ENCODE measurements at regions not wholly inside any gene's neighbourhood (a gene's known extent, or its start where the extent isn't known, plus 50 kb on each side); places are given as distances from the start of the nearest gene placed in this dataset.
"Not testable (repeated sequence)": the region's sequence is repeated elsewhere in the genome, so short reads cannot be mapped to it uniquely, and the experiment has no call there.

DNA sequence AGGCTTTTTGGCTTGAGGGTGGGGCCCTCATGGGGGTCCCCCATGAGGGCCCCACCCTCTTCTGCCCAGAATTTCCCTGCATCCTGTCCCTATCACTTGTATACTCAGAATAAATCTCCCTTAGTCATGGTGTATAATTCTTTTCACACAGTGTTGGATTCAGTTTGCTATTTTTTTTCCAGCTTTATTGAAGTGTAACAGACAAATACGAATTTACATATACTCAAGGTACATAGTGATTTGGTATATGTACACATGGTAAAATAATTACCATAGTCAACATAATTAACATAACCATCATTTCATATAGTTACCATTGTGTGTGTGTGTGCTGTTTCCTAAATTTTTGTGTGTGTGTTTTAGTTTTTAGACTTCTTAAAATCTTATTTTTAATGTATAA is 289.4 kb downstream of the CNTNAP3B start:
- not testable (repeated sequence) for DNase-seq

DNA sequence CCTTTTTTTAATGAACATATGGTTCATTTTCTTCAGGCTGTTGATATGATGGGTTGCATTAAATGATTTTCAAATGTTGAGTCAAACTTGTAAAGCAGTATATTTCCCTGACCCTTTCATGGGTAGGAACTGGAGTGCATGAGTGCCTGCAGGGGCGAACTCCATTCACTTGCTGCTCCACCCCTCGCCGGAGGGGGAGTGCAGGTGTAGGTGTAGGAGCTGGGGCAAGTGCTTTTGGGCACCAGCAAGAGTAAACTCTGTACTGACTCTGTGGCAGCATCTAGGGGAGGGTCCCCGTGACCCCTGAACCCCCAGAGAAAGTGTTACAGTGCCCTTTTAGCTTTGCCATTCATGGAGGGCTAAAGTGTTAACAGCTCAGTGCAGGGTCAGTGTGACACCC is 290.3 kb downstream of the CNTNAP3B start:
- not testable (repeated sequence) for DNase-seq

DNA sequence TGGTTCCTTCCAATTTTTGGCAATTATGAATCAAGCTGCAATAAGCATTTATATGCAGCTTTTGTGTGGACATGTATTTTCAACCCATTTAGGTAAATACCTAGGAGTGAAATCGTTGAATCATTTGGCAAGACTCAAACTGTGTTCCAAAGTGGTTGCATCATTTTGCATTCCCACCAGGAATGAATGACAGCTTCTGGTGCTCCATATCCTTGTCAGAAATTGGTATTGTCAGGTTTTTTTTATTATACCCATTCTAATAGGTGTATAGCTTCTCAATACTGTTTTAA is 290.7 kb downstream of the CNTNAP3B start:
- not testable (repeated sequence) for DNase-seq

DNA sequence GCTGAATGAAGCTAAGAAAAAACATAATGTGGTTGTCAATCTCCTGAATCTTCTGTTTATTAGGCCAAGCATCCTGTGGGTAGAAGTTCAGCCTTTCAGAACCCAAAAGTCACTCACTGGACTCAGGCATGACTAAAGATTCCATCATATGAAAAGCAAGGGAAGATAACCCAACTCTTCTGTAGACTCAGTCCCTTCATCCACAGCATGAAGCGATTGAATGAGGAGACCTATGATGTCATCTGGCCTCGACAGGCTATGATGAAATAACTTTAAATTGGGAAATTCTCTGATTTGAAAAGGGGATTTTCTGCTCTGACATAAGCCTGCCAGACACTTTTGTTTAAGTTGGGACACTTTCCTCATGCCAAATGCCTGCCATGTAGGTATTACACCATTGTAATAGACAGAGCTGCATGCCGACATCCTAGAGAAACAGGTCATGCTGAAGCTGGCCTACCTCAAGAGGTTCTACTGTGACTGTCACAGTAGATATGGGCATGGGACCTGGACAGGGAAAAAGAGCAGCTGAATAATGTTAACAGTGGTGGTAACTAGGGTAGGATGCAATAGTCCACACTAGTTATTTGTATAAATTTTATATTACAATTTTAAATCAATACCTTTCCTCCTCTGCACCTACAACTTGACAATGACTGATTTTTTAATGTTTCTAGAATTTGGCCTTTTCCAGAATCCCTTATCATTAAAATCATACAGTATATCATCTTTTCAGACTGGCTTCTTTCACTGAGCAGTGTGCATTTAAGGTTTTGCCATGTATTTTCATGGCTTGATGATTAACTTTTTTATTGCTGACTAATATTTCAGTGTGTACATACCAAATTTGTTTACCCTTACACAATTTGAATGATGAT is 291.3 kb downstream of the CNTNAP3B start:
- DNase-seq = not testable (repeated sequence)

DNA sequence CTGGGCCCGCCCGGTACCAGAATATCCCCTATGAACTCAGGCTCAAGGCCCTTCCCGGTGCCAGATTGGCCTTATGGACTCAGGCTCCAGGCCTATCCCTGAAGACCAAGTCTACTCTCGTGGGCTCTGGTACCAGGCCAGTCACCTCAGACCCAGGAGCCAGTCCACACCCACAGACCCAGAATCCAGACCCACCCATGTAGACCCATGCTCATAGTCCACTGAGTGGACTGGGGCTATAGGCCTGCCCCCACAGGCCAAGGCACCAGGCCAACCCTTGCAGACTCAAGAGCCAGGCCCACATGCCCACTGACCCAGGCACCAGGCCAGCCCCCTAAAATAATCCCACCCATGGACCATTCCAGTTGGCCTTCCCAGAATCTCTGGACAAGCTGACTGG is 296.1 kb downstream of the CNTNAP3B start:
- DNase-seq = not testable (repeated sequence)

DNA sequence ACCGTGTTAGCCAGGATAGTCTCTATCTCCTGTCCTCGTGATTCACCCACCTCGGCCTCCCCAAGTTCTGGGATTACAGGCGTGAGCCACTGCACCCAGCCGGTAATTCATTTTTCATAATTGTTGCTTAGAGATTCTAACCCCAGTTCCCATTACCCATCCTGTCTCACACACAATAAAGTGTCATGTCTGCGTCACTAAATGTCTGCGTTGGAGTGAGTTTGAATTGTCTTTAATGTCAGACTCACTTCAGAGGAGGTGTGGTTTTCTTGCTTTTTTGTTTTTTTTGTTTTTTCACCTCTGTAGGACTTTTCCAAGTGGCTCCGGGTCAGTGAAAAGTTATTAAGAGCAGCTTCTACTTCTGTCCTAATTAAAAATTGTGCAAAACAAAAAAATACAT is 304.5 kb downstream of the CNTNAP3B start:
- not testable (repeated sequence) for DNase-seq

DNA sequence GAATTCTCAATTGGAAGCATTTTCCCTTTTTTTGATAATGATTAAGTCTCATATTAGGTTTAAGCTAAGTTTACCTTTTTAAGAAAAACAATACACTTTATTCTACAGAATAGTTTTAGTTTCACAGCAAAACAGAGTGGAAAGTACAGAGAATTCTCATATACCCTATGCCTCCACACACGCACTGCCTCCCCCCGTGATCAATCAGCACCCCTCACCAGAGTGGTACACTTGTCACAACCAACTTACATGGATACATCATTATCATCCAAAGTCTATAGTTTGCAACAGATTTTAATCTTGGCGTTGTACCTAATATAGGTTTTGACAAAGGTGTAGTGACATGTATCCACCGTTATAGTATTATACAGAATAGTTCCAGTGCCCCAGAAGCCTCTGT is 326.5 kb downstream of the CNTNAP3B start:
- DNase-seq = not testable (repeated sequence)

DNA sequence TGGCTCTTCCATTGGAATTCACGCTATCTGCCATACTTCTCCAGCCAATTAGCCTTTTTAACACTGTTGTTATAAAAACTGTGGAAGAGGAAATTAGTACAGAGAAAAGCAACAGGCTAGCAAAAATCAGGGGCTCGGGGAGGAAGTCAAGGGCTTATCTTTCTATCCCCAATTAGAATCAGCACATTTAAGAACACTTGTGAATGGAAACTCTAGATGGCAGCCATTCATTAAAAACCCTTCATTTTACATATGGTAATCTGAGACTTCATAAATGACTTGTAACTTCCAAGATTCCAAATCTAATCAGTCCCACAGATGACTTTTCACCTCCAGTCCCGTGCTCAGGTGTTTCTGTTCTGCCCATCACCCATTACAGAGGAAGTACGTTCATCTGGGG is 330.5 kb downstream of the CNTNAP3B start:
- DNase-seq = not testable (repeated sequence)

DNA sequence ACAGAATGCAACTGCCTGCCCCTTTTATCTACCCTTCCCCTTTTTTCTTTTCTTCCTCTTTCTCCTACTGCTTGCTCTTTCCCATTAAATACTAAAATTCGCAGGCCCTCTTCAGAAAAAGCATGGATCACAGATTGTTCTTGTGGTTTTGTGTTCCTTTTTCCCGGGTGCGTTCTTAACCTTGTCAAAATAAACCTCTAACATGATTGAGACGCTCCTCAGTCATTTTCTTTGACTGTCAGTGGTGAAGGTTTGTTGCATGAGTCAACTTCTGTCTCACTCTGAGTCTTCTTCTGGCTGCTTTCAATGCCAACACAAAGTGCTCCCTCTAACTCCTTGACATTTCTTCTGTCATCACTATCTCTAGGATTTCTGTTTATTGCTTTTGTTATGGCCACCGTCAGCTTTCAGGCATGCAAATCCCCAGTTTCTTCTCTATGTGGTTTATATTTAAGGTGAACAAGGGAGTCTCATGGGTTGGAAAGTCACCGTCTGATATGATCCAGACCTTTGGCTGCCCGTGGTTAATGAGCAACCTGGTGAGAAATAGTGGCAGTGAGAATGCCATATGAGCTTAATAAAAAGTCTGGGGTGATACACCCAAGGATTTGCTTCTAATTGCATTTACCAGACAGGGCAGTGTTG is 338.4 kb downstream of the CNTNAP3B start:
- DNase-seq = not testable (repeated sequence)

DNA sequence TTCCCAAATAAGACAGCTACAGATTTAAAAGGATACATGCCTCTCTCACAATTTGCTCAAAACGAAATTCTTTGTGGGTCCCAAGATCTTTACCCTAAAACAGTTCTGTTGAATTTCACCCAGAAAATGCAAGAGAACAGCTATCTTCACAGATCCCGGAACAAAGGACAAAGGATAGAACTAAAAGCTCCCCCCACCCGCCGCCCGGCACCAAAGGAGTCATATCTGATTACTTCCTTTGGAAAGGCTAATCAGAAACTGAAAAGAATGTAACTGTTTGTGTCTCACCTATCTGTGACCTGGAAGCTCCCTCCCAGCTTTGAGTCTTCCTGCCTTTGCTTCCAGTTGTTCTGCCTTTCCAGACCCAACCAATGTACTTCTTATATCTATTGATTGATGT is 339.2 kb downstream of the CNTNAP3B start:
- not testable (repeated sequence) for DNase-seq

DNA sequence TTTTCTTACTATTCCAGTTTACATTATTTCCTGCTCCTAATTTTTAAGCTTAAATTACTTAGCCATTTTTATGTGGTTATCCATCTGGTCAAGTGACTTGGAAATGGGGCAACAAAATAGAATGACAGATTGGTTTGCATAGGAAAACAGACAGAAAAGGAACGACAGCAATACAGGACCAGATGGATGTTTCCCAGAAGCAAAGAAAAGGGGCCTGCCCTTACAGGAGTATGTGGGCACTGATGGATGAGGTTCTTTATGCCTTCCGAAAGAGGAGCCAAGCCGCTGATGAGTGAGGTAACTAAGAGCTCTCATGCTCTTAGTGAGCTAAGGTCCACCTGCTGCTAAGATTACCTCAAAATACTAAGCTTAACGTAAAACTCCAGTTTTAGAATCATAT is 339.8 kb downstream of the CNTNAP3B start:
- not testable (repeated sequence) for DNase-seq

DNA sequence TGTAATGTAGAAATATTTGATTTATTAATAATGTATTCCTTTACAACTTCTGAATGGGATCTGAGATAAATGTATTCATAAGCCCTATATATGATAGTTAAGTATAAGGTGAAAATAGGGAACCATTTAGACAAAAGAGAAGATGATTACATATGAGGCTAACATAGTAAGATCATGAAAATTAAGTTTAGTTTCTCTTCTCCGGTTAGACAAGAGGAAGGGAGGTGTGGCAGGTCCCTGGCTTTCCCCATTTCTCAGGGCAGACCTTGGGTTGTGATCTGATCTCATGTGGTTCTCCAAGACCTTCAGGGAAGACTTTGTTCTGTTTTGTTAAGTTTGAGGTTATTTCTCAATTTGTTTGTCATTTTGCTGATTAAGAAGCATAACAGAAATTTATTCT is 341.3 kb downstream of the CNTNAP3B start:
- not testable (repeated sequence) for DNase-seq

DNA sequence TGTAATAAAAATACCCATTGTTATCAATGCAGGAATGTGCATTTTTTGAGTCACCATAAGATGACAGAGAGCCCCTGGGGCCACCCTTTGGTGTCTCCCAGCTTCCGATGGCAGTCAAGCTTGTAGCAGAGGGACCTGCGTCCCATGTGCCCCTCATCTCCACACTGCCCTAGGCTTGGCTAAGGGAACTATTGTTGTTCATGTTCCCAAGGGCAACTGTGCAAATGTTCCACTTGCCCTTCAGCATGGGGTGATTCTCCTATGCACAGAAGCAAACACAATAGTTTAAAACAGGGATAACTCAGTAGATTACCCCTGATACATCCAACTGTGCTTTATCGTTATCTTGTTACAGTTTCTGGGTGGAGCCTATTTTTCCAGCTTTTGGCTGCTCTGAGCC is 342.0 kb downstream of the CNTNAP3B start:
- not testable (repeated sequence) for DNase-seq

DNA sequence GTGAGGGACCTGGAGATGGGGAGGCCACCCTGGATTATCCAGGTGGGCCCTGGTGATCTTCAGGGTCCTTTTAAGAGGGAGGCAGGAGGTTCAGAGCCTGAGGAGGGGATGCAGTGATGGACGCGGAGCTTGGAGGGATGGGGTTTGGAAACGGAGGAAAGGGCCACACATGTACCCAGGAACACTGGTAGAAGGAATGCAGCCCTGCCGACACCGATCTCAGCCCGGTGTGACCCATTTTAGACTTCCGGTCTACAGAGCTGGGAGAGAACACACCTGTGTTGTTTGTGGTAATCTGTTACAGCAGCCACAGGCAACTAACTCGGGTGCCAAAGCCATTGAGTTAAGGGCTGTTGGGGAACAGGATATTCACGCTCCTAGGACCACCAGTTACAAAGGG is 345.2 kb downstream of the CNTNAP3B start:
- not testable (repeated sequence) for DNase-seq

DNA sequence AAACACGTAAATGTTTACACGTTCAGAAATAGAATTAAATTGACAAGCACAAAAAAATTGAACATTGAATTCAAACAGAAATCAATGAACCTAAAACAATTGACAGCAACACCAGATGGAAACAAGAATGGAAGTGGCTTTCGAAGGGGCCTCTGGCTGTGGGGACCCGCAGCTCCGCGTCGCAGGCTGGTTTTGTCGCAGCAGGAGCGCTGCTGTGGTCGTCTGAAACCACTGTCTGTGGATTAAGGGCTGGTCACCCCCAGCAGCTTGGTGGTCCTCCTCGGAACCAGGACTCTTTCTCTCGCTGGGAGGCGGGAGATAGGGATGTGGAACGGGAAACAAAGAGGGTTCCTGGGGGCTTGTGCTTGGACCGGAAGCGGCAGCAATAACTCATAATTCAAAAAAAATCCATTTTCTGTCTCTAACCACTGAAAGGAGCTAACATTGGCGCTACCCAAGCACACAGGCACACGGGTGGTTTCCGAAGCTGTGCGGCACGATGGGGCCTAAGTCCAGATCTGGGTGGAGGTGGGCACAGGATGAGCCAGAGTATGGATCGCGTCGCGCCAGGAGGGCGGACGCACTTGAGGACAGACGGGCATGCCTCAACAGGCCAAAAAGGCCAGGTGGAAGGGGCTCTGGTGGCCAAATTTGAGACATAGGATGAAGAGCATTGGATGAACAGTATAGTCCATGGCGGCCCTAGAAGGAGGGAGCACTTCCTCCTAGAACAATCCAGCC is 346.0 kb downstream of the CNTNAP3B start:
- DNase-seq = not testable (repeated sequence)

DNA sequence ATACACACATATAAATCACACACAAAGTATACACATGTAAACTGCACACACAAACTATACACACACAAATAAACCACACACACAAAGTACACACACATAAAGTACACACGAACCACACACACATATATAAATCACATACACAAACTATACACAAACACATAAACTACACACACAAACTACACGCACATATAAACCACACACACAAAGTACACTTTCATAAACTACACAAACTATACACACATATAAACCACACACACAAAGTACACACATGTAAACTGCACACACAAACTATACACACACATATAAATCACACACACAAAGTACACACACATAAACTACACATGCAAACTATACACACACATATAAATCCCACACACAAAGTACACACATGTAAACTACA is 347.3 kb downstream of the CNTNAP3B start:
- DNase-seq = not testable (repeated sequence)

DNA sequence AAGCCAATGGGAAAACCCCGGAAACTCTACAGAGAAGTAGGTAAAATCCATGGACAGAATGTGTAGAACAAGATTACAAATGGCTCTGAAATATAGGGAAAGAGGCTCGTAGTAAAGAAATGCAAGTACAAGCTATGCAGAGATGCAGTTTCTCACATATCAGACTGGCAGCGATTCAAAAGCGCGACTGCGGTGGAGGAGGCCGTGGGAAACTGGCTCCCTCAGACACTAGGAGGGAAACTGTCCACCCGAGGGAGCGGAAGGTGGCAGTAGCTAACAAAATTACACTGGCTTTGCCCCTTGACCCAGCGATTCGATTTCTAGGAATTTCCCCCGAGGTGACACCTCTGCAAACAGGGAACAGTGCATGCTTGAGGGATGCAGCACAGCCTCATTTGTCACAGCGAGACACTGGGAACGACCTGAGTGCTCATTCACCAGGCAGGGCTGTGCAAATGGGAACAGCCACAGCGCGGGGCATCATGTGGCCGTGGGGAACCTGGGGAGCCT is 349.3 kb downstream of the CNTNAP3B start:
- DNase-seq = not testable (repeated sequence)

DNA sequence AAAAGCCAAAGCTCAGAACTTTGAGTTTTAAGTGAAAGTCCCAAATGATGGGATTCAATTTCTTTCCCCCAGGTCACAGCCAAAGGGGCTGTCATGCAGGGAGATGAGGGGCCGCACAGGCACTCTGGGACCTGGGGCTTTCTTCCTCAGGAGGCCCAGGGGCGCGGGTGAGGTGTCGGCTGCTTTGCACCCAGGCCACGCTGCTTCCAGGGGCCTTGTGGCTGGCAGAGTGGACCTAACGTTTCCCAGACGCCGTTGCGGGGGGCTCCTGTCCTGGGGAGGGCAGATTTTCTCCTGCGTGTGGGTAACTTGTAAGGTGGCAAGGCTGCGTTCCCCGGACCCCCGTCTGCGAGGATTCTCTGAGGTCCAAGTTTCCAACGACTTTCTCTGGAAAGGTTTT is 350.0 kb downstream of the CNTNAP3B start:
- DNase-seq = not testable (repeated sequence)

DNA sequence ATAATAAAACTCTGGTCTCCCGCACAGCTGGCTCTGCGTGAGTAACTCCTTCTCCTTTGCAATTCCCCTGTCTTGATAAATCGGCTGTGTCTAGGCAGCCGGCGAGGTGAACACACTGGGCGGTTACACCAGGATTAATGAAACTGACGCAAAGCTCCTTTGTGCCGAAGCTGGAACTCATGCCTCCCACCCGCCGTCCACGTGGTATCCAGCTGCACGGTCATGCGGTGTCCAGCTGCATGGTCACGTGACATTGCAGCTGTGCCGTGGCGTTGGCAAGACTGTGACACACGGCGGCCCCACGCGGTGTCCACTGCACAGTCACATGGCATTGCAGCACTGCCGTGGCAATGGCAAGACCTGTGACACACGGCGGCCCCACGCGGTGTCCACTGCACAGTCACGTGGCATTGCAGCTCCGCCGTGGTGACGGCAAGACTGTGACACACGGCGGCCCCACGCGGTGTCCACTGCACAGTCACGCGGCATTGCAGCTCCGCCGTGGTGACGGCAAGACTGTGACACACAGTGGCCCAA is 350.6 kb downstream of the CNTNAP3B start:
- not testable (repeated sequence) for DNase-seq

DNA sequence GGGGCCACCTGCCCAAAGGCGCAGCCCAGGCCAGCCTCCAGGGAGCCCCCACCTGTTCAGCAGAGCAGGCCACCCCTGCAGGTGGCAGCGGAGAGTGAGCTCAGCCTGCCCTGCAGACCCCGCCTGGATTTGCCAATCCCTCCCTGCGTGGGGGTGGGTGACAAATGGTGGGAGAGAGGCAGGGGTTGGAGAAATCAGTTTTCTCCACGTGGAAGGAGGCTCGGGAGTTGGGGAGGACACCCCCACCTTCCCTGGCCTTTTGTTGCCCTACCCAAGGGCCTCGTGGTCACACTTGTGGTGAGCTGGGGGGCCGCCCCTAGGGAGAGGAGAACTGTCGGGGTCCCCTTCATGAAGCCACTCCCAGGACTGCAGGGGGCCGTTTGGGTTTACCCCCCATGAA is 351.7 kb downstream of the CNTNAP3B start:
- DNase-seq = not testable (repeated sequence)

DNA sequence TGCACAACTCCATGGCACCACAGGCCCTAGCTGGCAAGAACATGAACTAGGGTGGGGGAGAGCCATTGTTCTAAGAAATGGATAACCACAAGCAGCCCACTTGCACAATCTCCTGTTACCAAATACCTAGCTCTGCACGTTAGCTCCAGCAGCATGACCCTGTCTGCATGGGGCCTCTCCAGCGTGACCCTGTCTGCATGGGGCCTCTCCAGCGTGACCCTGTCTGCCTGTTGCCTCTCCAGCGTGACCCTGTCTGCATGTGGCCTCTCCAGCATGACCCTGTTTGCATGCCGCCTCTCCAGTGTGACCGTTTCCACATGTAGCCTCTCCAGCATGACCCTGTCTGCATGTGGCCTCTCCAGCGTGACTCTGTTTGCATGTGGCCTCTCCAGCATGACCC is 356.7 kb downstream of the CNTNAP3B start:
- DNase-seq = not testable (repeated sequence)

DNA sequence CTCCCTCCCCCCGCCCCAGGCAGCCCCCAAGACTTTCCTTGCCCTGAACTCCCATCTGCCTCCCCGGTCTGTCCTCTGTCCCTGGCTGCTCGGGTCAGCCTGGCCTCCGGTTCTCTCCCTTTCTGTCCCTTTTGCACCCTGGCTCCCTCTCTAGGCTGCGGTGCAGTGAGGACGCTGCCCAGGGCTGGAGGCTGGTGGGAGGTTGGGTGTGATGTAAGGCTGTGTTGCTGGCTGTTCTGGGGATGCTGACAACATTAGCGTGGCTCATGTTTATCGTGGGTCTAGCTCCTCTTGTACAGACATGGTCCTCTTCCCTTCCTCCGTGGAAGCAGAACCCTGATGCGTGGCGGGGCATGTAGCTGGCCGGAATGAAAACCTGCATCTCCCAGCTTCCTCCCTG is 357.5 kb downstream of the CNTNAP3B start:
- DNase-seq = not testable (repeated sequence)

DNA sequence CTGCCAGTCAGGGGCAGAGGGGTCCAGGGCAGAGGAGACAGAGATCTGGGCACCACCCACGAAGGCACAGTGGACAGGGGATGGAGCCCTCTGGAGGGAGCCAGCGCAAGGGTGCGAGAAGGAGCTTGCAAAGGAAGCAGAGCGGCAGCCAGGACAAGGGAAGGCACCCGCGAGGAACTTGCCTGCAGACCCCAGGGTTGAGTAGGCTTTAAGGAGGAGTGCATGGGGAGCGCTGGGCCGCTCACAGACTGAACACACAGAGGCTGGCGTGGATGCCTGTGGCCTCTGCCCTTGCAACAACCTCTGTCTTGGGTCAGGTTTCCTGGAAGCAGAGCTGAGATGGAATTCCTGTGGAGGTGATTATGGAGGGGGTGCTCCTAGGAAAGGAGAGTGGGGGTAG is 374.4 kb downstream of the CNTNAP3B start:
- DNase-seq = not testable (repeated sequence)

Measured in OCI-M1 (cell line).